H9 (cell line): ENCODE measurements at regions not wholly inside any gene's neighbourhood (a gene's known extent, or its start where the extent isn't known, plus 50 kb on each side); places are given as distances from the start of the nearest gene placed in this dataset.
A peak's percentile ranks its signal among the peaks of the same experiment; 100 is the strongest.

Source experiments
- DNase-seq: peaks from one replicate; pipeline ENCODE4 v3.0.0-alpha.2; 2017
- H2AFZ ChIP-seq: one replicate; pipeline ENCODE4 v1.6.1; 2013; ENCODE audit warnings: mild to moderate bottlenecking, low read length, control low read depth, moderate library complexity
- H2AK5ac ChIP-seq: 2 replicates; pipeline ENCODE4 v1.6.1; 2013; ENCODE audit warnings: low read length, control low read depth, mixed read lengths; ENCODE audit not compliant: insufficient read length
- H2BK120ac ChIP-seq: one replicate; pipeline ENCODE4 v1.6.1; 2013; ENCODE audit warnings: low read depth, mild to moderate bottlenecking, low read length, control low read depth, inconsistent platforms; ENCODE audit not compliant: poor library complexity, severe bottlenecking
- H2BK12ac ChIP-seq: 2 replicates; pipeline ENCODE4 v1.6.1; 2013; ENCODE audit warnings: low read length, control low read depth, mixed read lengths, low read depth; ENCODE audit not compliant: insufficient read length
- H2BK15ac ChIP-seq: 2 replicates; pipeline ENCODE4 v1.6.1; 2013; ENCODE audit warnings: low read depth, low read length, control low read depth
- H2BK20ac ChIP-seq: one replicate; pipeline ENCODE4 v1.6.1; 2013; ENCODE audit warnings: low read depth, mild to moderate bottlenecking, low read length, control low read depth, inconsistent platforms; ENCODE audit not compliant: poor library complexity, severe bottlenecking
- H2BK5ac ChIP-seq: 2 replicates; pipeline ENCODE4 v1.6.1; 2013; ENCODE audit warnings: low read length, control low read depth, mixed read lengths; ENCODE audit not compliant: insufficient read length
- H3K14ac ChIP-seq: 2 replicates; pipeline ENCODE4 v1.6.1; 2013; ENCODE audit warnings: low read length, control low read depth; ENCODE audit not compliant: insufficient read depth
- H3K18ac ChIP-seq: 2 replicates; pipeline ENCODE4 v1.6.1; 2013; ENCODE audit warnings: low read depth, mild to moderate bottlenecking, mixed read lengths, low read length, control low read depth; ENCODE audit not compliant: insufficient read length
- H3K23ac ChIP-seq: 2 replicates; pipeline ENCODE4 v1.6.1; 2013; ENCODE audit warnings: low read length, control low read depth, mixed read lengths, low read depth; ENCODE audit not compliant: insufficient read length
- H3K23me2 ChIP-seq: 2 replicates; pipeline ENCODE4 v1.6.1; 2013; ENCODE audit warnings: low read depth, mild to moderate bottlenecking, mixed read lengths, low read length, control low read depth; ENCODE audit not compliant: insufficient read length, poor library complexity, severe bottlenecking
- H3K27ac ChIP-seq: 2 replicates; pipeline ENCODE4 v1.5.1; 2013; ENCODE audit warnings: low read length, control low read depth, mixed read lengths, low read depth; ENCODE audit not compliant: insufficient read length
- H3K27me3 ChIP-seq: 2 replicates; pipeline ENCODE4 v1.6.1; 2013; ENCODE audit warnings: low read length, control low read depth, inconsistent platforms; ENCODE audit not compliant: insufficient read depth
- H3K4ac ChIP-seq: 2 replicates; pipeline ENCODE4 v1.6.1; 2013; ENCODE audit warnings: low read depth, mild to moderate bottlenecking, control low read depth, inconsistent platforms, low read length, moderate library complexity
- H3K4me1 ChIP-seq: 2 replicates; pipeline ENCODE4 v1.6.1; 2013; ENCODE audit warnings: low read length, control low read depth, inconsistent platforms; ENCODE audit not compliant: insufficient read depth
- H3K4me2 ChIP-seq: 2 replicates; pipeline ENCODE4 v1.6.1; 2013; ENCODE audit warnings: low read length, control low read depth, mixed read lengths; ENCODE audit not compliant: insufficient read length, insufficient read depth
- H3K56ac ChIP-seq: 2 replicates; pipeline ENCODE4 v1.6.1; 2013; ENCODE audit warnings: low read depth, mild to moderate bottlenecking, mixed read lengths, low read length, control low read depth; ENCODE audit not compliant: insufficient read length
- H3K79me1 ChIP-seq: 2 replicates; pipeline ENCODE4 v1.6.1; 2013; ENCODE audit warnings: low read depth, mild to moderate bottlenecking, moderate library complexity, low read length, control low read depth, inconsistent platforms; ENCODE audit not compliant: insufficient read depth, poor library complexity, severe bottlenecking
- H3K79me2 ChIP-seq: 2 replicates; pipeline ENCODE4 v1.6.1; 2013; ENCODE audit warnings: low read length, control low read depth, inconsistent platforms; ENCODE audit not compliant: insufficient read depth
- H3K9ac ChIP-seq: 2 replicates; pipeline ENCODE4 v1.6.1; 2013; ENCODE audit warnings: low read length, control low read depth, mixed read lengths; ENCODE audit not compliant: insufficient read length; ENCODE audit errors: extremely low read depth
- H3K9me3 ChIP-seq: one replicate; pipeline ENCODE4 v1.6.1; 2013; ENCODE audit warnings: low read depth, low read length, inconsistent platforms; ENCODE audit not compliant: control insufficient read depth
- H3T11ph ChIP-seq: one replicate; pipeline ENCODE4 v1.6.1; 2013; ENCODE audit warnings: mild to moderate bottlenecking, low read length, control low read depth, inconsistent platforms
- H4K20me1 ChIP-seq: one replicate; pipeline ENCODE4 v1.6.1; 2013; ENCODE audit not compliant: control insufficient read depth, insufficient read length, insufficient read depth
- H4K5ac ChIP-seq: 2 replicates; pipeline ENCODE4 v1.6.1; 2013; ENCODE audit warnings: low read depth, mild to moderate bottlenecking, mixed read lengths, low read length, control low read depth; ENCODE audit not compliant: insufficient read length
- H4K8ac ChIP-seq: replicated peaks from 2 replicates; pipeline ENCODE4 v1.6.1; 2013; ENCODE audit warnings: low read length, control low read depth, mixed read lengths, low read depth; ENCODE audit not compliant: insufficient read length
- H4K91ac ChIP-seq: 2 replicates; pipeline ENCODE4 v1.6.1; 2013; ENCODE audit warnings: low read depth, mild to moderate bottlenecking, moderate library complexity, mixed read lengths, low read length, control low read depth; ENCODE audit not compliant: insufficient read length
- H3K27ac Mint-ChIP-seq, 3 experiments: 2 replicates in 2 of 3; 3 replicates in 1 of 3; pipeline ENCODE4 v1.8.0; 2020 to 2021; ENCODE audit warnings: mixed read lengths in 3 of 3, mild to moderate bottlenecking in 1 of 3, moderate library complexity in 1 of 3
- H3K27me3 Mint-ChIP-seq: 2 replicates; pipeline ENCODE4 v1.8.0; 2021; ENCODE audit warnings: low read depth, mild to moderate bottlenecking, moderate library complexity, mixed read lengths
- H3K36me3 Mint-ChIP-seq, 3 experiments: 2 replicates in 2 of 3; 3 replicates in 1 of 3; pipeline ENCODE4 v1.8.0; 2020 to 2021; ENCODE audit warnings: low read depth in 3 of 3, mixed read lengths in 3 of 3; ENCODE audit not compliant: insufficient read depth in 1 of 3
- H3K4me1 Mint-ChIP-seq, 2 experiments: 2 replicates each; pipeline ENCODE4 v1.8.0; 2020; ENCODE audit warnings: mixed read lengths in 2 of 2
- H3K4me3 Mint-ChIP-seq, 2 experiments: 2 replicates in 1 of 2; 3 replicates in 1 of 2; pipeline ENCODE4 v1.8.0; 2020 to 2021; ENCODE audit warnings: mild to moderate bottlenecking in 2 of 2, mixed read lengths in 2 of 2, moderate library complexity in 1 of 2
- H3K9me3 Mint-ChIP-seq, 2 experiments: 2 replicates in 1 of 2; 3 replicates in 1 of 2; pipeline ENCODE4 v1.8.0; 2020; ENCODE audit warnings: mild to moderate bottlenecking in 2 of 2, mixed read lengths in 2 of 2, moderate library complexity in 1 of 2
- CTCF ChIP-seq: fragments of 200-600 bp; sonication (generic); conservative IDR thresholded peaks from 3 replicates; pipeline ENCODE4 v1.8.0; 2021; ENCODE audit warnings: antibody characterized with exemption, mild to moderate bottlenecking
- WGBS: extraction: QIAGEN DNeasy Blood & Tissue Kit; methylation state at CpG from one replicate; pipeline ENCODE4 v1.1.7; 2013; ENCODE audit warnings: missing lambda C conversion rate, low lambda C conversion rate, mixed read lengths; ENCODE audit not compliant: insufficient read length; ENCODE audit errors: extremely low coverage; 5-methylcytosine and 5-hydroxymethylcytosine counted together

- Histone ChIP-seq H2AFZ (no peak overlapping the region), H3K4me2 (no peak overlapping the region), H3K9ac (no peak overlapping the region), H3K18ac (no peak overlapping the region), H3K27me3 (no peaks in the 10 kb centered on the region), H3T11ph (no peak overlapping the region), H2BK12ac (no peak overlapping the region), H3K79me1 (no peaks in the 10 kb centered on the region), H2BK5ac (no peak overlapping the region), H3K27ac (no peak overlapping the region), H2BK15ac (no peak overlapping the region), H3K9me3 (no peaks in the 10 kb centered on the region), H3K23ac (no peak overlapping the region), H3K23me2 (no peaks in the 10 kb centered on the region), H2BK20ac (no peak overlapping the region), H3K14ac (no peak overlapping the region), H3K79me2 (no peaks in the 10 kb centered on the region), H4K8ac (no peak overlapping the region), H4K20me1 (no peaks in the 10 kb centered on the region), H4K91ac (no peak overlapping the region), H3K56ac (no peak overlapping the region), H4K5ac (no peak overlapping the region), H3K4me1 (no peaks in the 10 kb centered on the region; the same call in 1 of the 2 replicates), H2BK120ac (no peak overlapping the region), H2AK5ac (no peak overlapping the region), H3K4ac (no peak overlapping the region)
- Mint-ChIP-seq H3K4me3 (no peak overlapping the region), H3K27me3 (no peaks in the 10 kb centered on the region; the same call in 1 of the 2 replicates), H3K4me1 (peaks cover 16 to 17% of the 10 kb centered on the region in 2 experiments), H3K9me3 (no peaks in the 10 kb centered on the region), H3K36me3 (no peaks in the 10 kb centered on the region), H3K27ac (no peak overlapping the region)
- WGBS, result no CpG with 5 or more reads among the region's 4 CpGs
- peak; percentile 10 for DNase-seq
- TF ChIP-seq CTCF, result no peak
Measured at GRCh38 chr1:29648026-29648425, 411.7 kb downstream of the PTPRU start.
